Smooth muscle cell (in vitro differentiated cells): ENCODE measurements at regions not wholly inside any gene's neighbourhood (a gene's known extent, or its start where the extent isn't known, plus 50 kb on each side); places are given as distances from the start of the nearest gene placed in this dataset.
"Not testable (repeated sequence)": the region's sequence is repeated elsewhere in the genome, so short reads cannot be mapped to it uniquely, and the experiment has no call there.

ENCODE experiments used
- DNase-seq: peaks from one replicate; lab custom pipeline; 2025; ENCODE audit not compliant: unreplicated experiment; lab: John Stamatoyannopoulos, UW
- H2AFZ ChIP-seq: fragments of 200-600 bp; sonication (generic); 2 replicates; pipeline ENCODE4 v1.6.0; 2016; ENCODE audit warnings: antibody characterized with exemption, low read depth, mild to moderate bottlenecking
- H3F3A ChIP-seq: fragments of 200-600 bp; sonication (generic); 2 replicates; pipeline ENCODE4 v1.6.0; 2017; ENCODE audit warnings: antibody characterized with exemption, low read depth
- H3K27ac ChIP-seq: fragments of 200-600 bp; sonication (generic); 2 replicates; pipeline ENCODE4 v1.5.1; 2016; ENCODE audit warnings: low read depth, mild to moderate bottlenecking
- H3K27me3 ChIP-seq: fragments of 200-600 bp; sonication (generic); 2 replicates; pipeline ENCODE4 v1.6.1; 2016; ENCODE audit warnings: low read depth, mild to moderate bottlenecking
- H3K36me3 ChIP-seq: fragments of 200-600 bp; sonication (generic); 2 replicates; pipeline ENCODE4 v1.5.1; 2016; ENCODE audit warnings: low read depth
- H3K4me1 ChIP-seq: fragments of 200-600 bp; sonication (generic); 2 replicates; pipeline ENCODE4 v1.5.1; 2016; ENCODE audit warnings: low read depth
- H3K4me2 ChIP-seq: fragments of 200-600 bp; sonication (generic); 2 replicates; pipeline ENCODE4 v1.6.0; 2016; ENCODE audit warnings: mild to moderate bottlenecking
- H3K4me3 ChIP-seq: fragments of 200-600 bp; sonication (generic); 2 replicates; pipeline ENCODE4 v1.5.1; 2016; ENCODE audit warnings: mild to moderate bottlenecking
- H3K79me2 ChIP-seq: fragments of 200-600 bp; sonication (generic); 2 replicates; pipeline ENCODE4 v1.6.0; 2016; ENCODE audit warnings: low read depth, mild to moderate bottlenecking
- H3K9ac ChIP-seq: fragments of 200-600 bp; sonication (generic); 2 replicates; pipeline ENCODE4 v1.6.0; 2016; ENCODE audit warnings: low read depth
- H3K9me3 ChIP-seq: fragments of 200-600 bp; sonication (generic); replicated peaks from 2 replicates; pipeline ENCODE4 v1.5.1; 2016; ENCODE audit warnings: low read depth
- H4K20me1 ChIP-seq: fragments of 200-600 bp; sonication (generic); 2 replicates; pipeline ENCODE4 v1.6.0; 2016; ENCODE audit warnings: low read depth
- CTCF ChIP-seq: fragments of 200-600 bp; sonication (generic); IDR thresholded peaks from 2 replicates; pipeline ENCODE4 v1.5.1; 2017; ENCODE audit warnings: borderline replicate concordance, mild to moderate bottlenecking, antibody characterized with exemption; ENCODE audit not compliant: insufficient read depth, poor library complexity, severe bottlenecking
- WGBS: methylation state at CpG from one replicate; pipeline ENCODE4 v1.1.7; 2016; ENCODE audit warnings: low lambda C conversion rate; 5-methylcytosine and 5-hydroxymethylcytosine counted together

GRCh38 chr1:238399558-238399957 lies 508.8 kb upstream of the ZP4 start:
- no peaks in the 10 kb centered on the region for H3K36me3 ChIP-seq
- H3K9ac ChIP-seq = no peak overlapping the region
- H3K27me3 ChIP-seq = no peaks in the 10 kb centered on the region
- no peak overlapping the region for H3K4me3 ChIP-seq
- no peaks in the 10 kb centered on the region for H3F3A ChIP-seq
- H2AFZ ChIP-seq = no peak overlapping the region
- no peaks in the 10 kb centered on the region for H3K4me1 ChIP-seq
- no peak overlapping the region for H3K4me2 ChIP-seq
- no peaks in the 10 kb centered on the region for H3K79me2 ChIP-seq
- TF ChIP-seq CTCF = no peak
- H3K27ac ChIP-seq = no peak overlapping the region
- H4K20me1 ChIP-seq = no peaks in the 10 kb centered on the region
- no peaks in the 10 kb centered on the region for H3K9me3 ChIP-seq
- DNase-seq = no peak
- WGBS = 89% methylated on average over 4 of the region's 4 CpGs

GRCh38 chr1:238396140-238396539 lies 505.4 kb upstream of the ZP4 start:
- Histone ChIP-seq H3K4me2 (no peak overlapping the region), H3K36me3 (no peaks in the 10 kb centered on the region), H3K4me1 (no peaks in the 10 kb centered on the region), H2AFZ (no peak overlapping the region), H3K9ac (no peak overlapping the region), H3F3A (no peaks in the 10 kb centered on the region), H3K27ac (no peak overlapping the region), H3K27me3 (no peaks in the 10 kb centered on the region), H3K4me3 (no peak overlapping the region), H3K9me3 (no peaks in the 10 kb centered on the region), H3K79me2 (no peaks in the 10 kb centered on the region), H4K20me1 (no peaks in the 10 kb centered on the region)
- DNase-seq = no peak
- TF ChIP-seq CTCF = no peak

- Histone ChIP-seq H3K4me2 (no peak overlapping the region), H3K4me3 (no peak overlapping the region), H3K4me1 (no peaks in the 10 kb centered on the region), H3K27me3 (no peaks in the 10 kb centered on the region), H3F3A (no peaks in the 10 kb centered on the region), H3K36me3 (no peaks in the 10 kb centered on the region), H3K9me3 (no peaks in the 10 kb centered on the region), H3K27ac (no peak overlapping the region), H2AFZ (no peak overlapping the region), H3K9ac (no peak overlapping the region), H4K20me1 (no peaks in the 10 kb centered on the region), H3K79me2 (no peaks in the 10 kb centered on the region)
- no peak for DNase-seq
- WGBS = 65% methylated on average over 5 of the region's 5 CpGs
- no peak for TF ChIP-seq CTCF
These were observed 493.7 kb upstream of the ZP4 start for GRCh38 chr1:238384381-238384780.

GRCh38 chr1:238380167-238380566 lies 489.4 kb upstream of the ZP4 start:
- no peak overlapping the region for H2AFZ ChIP-seq
- H3K4me2 ChIP-seq = no peak overlapping the region
- no peaks in the 10 kb centered on the region for H3K4me1 ChIP-seq
- no peaks in the 10 kb centered on the region for H3K36me3 ChIP-seq
- TF ChIP-seq CTCF = no peak
- no peak overlapping the region for H3K4me3 ChIP-seq
- no peaks in the 10 kb centered on the region for H3K79me2 ChIP-seq
- H3K27me3 ChIP-seq = no peaks in the 10 kb centered on the region
- no peak overlapping the region for H3K9ac ChIP-seq
- no peaks in the 10 kb centered on the region for H4K20me1 ChIP-seq
- no peaks in the 10 kb centered on the region for H3K9me3 ChIP-seq
- WGBS = 38% methylated on average over 2 of the region's 2 CpGs
- DNase-seq = no peak
- H3K27ac ChIP-seq = no peak overlapping the region
- no peaks in the 10 kb centered on the region for H3F3A ChIP-seq

GRCh38 chr1:238379446-238379845 lies 488.7 kb upstream of the ZP4 start:
- H3K4me3 ChIP-seq, H3K79me2 ChIP-seq, H3K4me2 ChIP-seq, DNase-seq, H3K27me3 ChIP-seq, H3F3A ChIP-seq, H3K9ac ChIP-seq, H3K27ac ChIP-seq, H3K9me3 ChIP-seq, H4K20me1 ChIP-seq, H3K36me3 ChIP-seq, H2AFZ ChIP-seq, H3K4me1 ChIP-seq: not testable (repeated sequence)
- 56% methylated on average over 9 of the region's 9 CpGs for WGBS
